Loucy (cell line): ENCODE measurements at regions not wholly inside any gene's neighbourhood (a gene's known extent, or its start where the extent isn't known, plus 50 kb on each side); places are given as distances from the start of the nearest gene placed in this dataset.
"Not testable (repeated sequence)": the region's sequence is repeated elsewhere in the genome, so short reads cannot be mapped to it uniquely, and the experiment has no call there.

Experiments
- H2AFZ ChIP-seq: fragments of 200-600 bp; sonication (generic); 2 replicates; pipeline ENCODE4 v1.6.0; 2016; ENCODE audit warnings: antibody characterized with exemption, mild to moderate bottlenecking, low read length, moderate library complexity
- H3F3A ChIP-seq: fragments of 200-600 bp; 2 replicates; pipeline ENCODE4 v1.6.0; 2016; ENCODE audit warnings: antibody characterized with exemption, low read depth, mild to moderate bottlenecking
- H3K27me3 ChIP-seq: fragments of 200-600 bp; sonication (generic); 2 replicates; pipeline ENCODE4 v1.6.1; 2014; ENCODE audit warnings: low read length, mild to moderate bottlenecking; ENCODE audit not compliant: insufficient read depth, poor library complexity, severe bottlenecking
- H3K36me3 ChIP-seq: fragments of 200-600 bp; sonication (generic); 2 replicates; pipeline ENCODE4 v1.6.1; 2016; ENCODE audit warnings: low read length; ENCODE audit not compliant: insufficient read depth
- H3K4me1 ChIP-seq: fragments of 200-600 bp; sonication (generic); 2 replicates; pipeline ENCODE4 v1.5.1; 2014; ENCODE audit warnings: low read length, mild to moderate bottlenecking; ENCODE audit not compliant: insufficient read depth, poor library complexity, severe bottlenecking
- H3K4me2 ChIP-seq: fragments of 200-600 bp; sonication (generic); 2 replicates; pipeline ENCODE4 v1.6.0; 2014; ENCODE audit warnings: antibody characterized with exemption, low read length, low read depth, mild to moderate bottlenecking; ENCODE audit not compliant: poor library complexity, severe bottlenecking
- H3K4me3 ChIP-seq: fragments of 200-600 bp; sonication (generic); 2 replicates; pipeline ENCODE4 v1.5.1; 2014; ENCODE audit warnings: low read length, mild to moderate bottlenecking, mixed read lengths; ENCODE audit not compliant: poor library complexity, severe bottlenecking
- H3K79me2 ChIP-seq: fragments of 200-600 bp; sonication (generic); 2 replicates; pipeline ENCODE4 v1.6.1; 2014; ENCODE audit warnings: low read length; ENCODE audit not compliant: insufficient read depth
- H3K9ac ChIP-seq: fragments of 200-600 bp; sonication (generic); 2 replicates; pipeline ENCODE4 v1.6.0; 2014; ENCODE audit warnings: mild to moderate bottlenecking, low read depth, low read length, moderate library complexity; ENCODE audit not compliant: poor library complexity, severe bottlenecking
- H3K9me2 ChIP-seq: fragments of 200-600 bp; sonication (generic); replicated peaks from 2 replicates; pipeline ENCODE4 v1.6.1; 2016; ENCODE audit warnings: low read depth, low read length, mixed read lengths
- H3K9me3 ChIP-seq: fragments of 200-600 bp; sonication (generic); 2 replicates; pipeline ENCODE4 v1.6.1; 2014; ENCODE audit warnings: mild to moderate bottlenecking, antibody characterized with exemption, low read length, low read depth; ENCODE audit not compliant: insufficient read depth
- H4K20me1 ChIP-seq: fragments of 200-600 bp; sonication (generic); 2 replicates; pipeline ENCODE4 v1.6.0; 2014; ENCODE audit warnings: antibody characterized with exemption, low read length, mild to moderate bottlenecking; ENCODE audit not compliant: insufficient read depth, poor library complexity, severe bottlenecking
- CTCF ChIP-seq: fragments of 200-600 bp; sonication (generic); conservative IDR thresholded peaks from 2 replicates; pipeline ENCODE4 v1.5.1; 2014; ENCODE audit warnings: mild to moderate bottlenecking, antibody characterized with exemption, low read length
- EZH2phosphoT487 ChIP-seq: fragments of 200-600 bp; IDR thresholded peaks from 2 replicates; pipeline ENCODE4 v1.6.1; 2018; ENCODE audit warnings: antibody characterized with exemption, mild to moderate bottlenecking, moderate library complexity, borderline replicate concordance

GRCh38 chr4:12118651-12119213 lies 690.0 kb upstream of the HS3ST1 start:
- Histone ChIP-seq H3K4me3 (no peak overlapping the region), H3K79me2 (no peaks in the 10 kb centered on the region), H3K9ac (no peak overlapping the region), H3K9me3 (no peaks in the 10 kb centered on the region), H3K4me1 (no peaks in the 10 kb centered on the region), H3K27me3 (no peaks in the 10 kb centered on the region), H4K20me1 (no peaks in the 10 kb centered on the region), H2AFZ (no peak overlapping the region), H3K4me2 (no peak overlapping the region), H3K36me3 (no peaks in the 10 kb centered on the region), H3F3A (no peaks in the 10 kb centered on the region), H3K9me2 (no peaks in the 10 kb centered on the region)
- TF ChIP-seq CTCF (no peak), EZH2phosphoT487 (no peak)

- Histone ChIP-seq H3K4me3 (no peak overlapping the region), H3K4me1 (no peaks in the 10 kb centered on the region), H3K79me2 (no peaks in the 10 kb centered on the region), H3K27me3 (no peaks in the 10 kb centered on the region), H3F3A (no peaks in the 10 kb centered on the region), H3K4me2 (no peak overlapping the region), H2AFZ (no peak overlapping the region), H4K20me1 (no peaks in the 10 kb centered on the region), H3K9me3 (no peaks in the 10 kb centered on the region), H3K9me2 (no peaks in the 10 kb centered on the region), H3K9ac (no peak overlapping the region), H3K36me3 (no peaks in the 10 kb centered on the region)
- TF ChIP-seq CTCF (no peak), EZH2phosphoT487 (no peak)
These were observed 687.4 kb upstream of the HS3ST1 start for GRCh38 chr4:12116009-12116552.

- Histone ChIP-seq H3K79me2 (no peaks in the 10 kb centered on the region), H3K9me2 (no peaks in the 10 kb centered on the region), H3K4me2 (no peak overlapping the region), H3F3A (no peaks in the 10 kb centered on the region), H3K27me3 (no peaks in the 10 kb centered on the region), H4K20me1 (no peaks in the 10 kb centered on the region), H3K4me3 (no peak overlapping the region), H3K9me3 (no peaks in the 10 kb centered on the region), H3K36me3 (no peaks in the 10 kb centered on the region), H3K9ac (no peak overlapping the region), H3K4me1 (no peaks in the 10 kb centered on the region), H2AFZ (no peak overlapping the region)
- TF ChIP-seq EZH2phosphoT487 (no peak), CTCF (no peak)
These were observed 681.9 kb upstream of the HS3ST1 start for GRCh38 chr4:12110627-12111026.

GRCh38 chr4:12109056-12109455 lies 680.4 kb upstream of the HS3ST1 start:
- H3K4me3 ChIP-seq, H3K9me2 ChIP-seq, H3F3A ChIP-seq, H3K9me3 ChIP-seq, H3K79me2 ChIP-seq, H4K20me1 ChIP-seq, H3K27me3 ChIP-seq, H2AFZ ChIP-seq, H3K36me3 ChIP-seq, H3K9ac ChIP-seq, H3K4me1 ChIP-seq, H3K4me2 ChIP-seq: not testable (repeated sequence)
